ENCODE measurements at regions not wholly inside any gene's neighbourhood (a gene's known extent, or its start where the extent isn't known, plus 50 kb on each side); places are given as distances from the start of the nearest gene placed in this dataset.

DNA sequence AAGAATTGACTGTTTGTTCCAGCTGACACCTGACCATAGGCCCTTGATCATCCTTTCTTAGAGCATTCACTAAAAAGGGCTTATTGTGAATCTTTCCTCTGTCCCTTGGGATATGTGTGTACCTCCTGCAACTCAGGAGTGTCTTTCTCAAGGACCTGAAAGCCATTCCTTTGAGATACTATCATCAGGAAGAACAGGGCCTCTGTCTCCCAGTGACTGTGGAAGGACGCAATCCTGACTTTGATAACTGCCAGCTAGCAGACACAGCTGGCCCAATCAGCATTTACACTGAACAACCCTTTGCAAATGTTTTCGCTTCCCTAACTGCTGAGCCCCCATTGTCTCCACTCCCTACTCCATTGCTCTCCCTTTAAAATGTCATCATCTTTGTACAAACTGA is 144.4 kb downstream of the RMI1 start:
- TF ChIP-seq POLR2AphosphoS5 (IDR thresholded peaks at IDR 0.05) (no peak), SMC3 (conservative IDR thresholded peaks at IDR 0.05; ENCODE audit: poor library complexity) (no peak), REST (IDR thresholded peaks at IDR 0.05; ENCODE audit: borderline replicate concordance) (no peak), RAD21 (conservative IDR thresholded peaks at IDR 0.05) (no peak), EP300 (conservative IDR thresholded peaks at IDR 0.05; ENCODE audit: poor library complexity, severe bottlenecking) (no peak), MXI1 (conservative IDR thresholded peaks at IDR 0.05; ENCODE audit: poor library complexity, severe bottlenecking) (no peak), TAF1 (IDR thresholded peaks at IDR 0.05; ENCODE audit: low read depth) (no peak)
- TF ChIP-seq, protein P1, sequence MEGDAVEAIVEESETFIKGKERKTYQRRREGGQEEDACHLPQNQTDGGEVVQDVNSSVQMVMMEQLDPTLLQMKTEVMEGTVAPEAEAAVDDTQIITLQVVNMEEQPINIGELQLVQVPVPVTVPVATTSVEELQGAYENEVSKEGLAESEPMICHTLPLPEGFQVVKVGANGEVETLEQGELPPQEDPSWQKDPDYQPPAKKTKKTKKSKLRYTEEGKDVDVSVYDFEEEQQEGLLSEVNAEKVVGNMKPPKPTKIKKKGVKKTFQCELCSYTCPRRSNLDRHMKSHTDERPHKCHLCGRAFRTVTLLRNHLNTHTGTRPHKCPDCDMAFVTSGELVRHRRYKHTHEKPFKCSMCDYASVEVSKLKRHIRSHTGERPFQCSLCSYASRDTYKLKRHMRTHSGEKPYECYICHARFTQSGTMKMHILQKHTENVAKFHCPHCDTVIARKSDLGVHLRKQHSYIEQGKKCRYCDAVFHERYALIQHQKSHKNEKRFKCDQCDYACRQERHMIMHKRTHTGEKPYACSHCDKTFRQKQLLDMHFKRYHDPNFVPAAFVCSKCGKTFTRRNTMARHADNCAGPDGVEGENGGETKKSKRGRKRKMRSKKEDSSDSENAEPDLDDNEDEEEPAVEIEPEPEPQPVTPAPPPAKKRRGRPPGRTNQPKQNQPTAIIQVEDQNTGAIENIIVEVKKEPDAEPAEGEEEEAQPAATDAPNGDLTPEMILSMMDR (IDR thresholded peaks at IDR 0.05; ENCODE audit: poor library complexity, severe bottlenecking) = no peak

All from neural cell (in vitro differentiated cells).